ENCODE measurements at regions not wholly inside any gene's neighbourhood (a gene's known extent, or its start where the extent isn't known, plus 50 kb on each side); places are given as distances from the start of the nearest gene placed in this dataset.

DNA sequence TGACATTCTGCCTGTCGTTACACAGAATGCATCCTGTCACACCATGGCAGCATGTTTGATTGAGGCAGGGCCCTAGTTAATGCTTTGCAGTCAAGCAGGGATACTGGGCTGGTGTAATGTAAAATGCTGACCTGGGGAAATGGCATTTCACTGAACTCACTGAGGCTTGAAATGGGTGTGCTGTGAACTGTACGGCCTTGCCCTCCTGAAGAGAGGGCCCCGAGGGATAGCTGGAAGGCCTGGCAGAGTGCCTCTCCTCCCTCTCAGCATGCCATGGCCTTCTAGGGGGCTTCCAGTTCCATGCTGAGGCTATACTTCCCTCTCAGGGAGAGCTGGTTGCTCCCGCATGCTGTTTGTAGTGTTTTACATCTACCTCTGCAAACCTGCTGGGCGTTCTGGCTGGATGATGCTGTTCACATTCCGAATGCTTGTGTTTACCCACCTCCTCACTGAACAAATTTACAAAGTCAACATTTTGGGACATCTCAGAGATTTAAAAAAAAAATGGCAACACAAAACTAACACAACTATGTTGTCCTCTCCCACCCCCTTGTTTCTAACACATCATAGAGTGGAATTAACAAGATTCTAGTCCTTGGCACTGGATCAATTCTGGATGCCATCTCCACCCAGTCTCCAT is 416.7 kb upstream of the CADM1 start:
- 92 to 100% methylated on average over 1 to 6 of the region's 6 CpGs for WGBS, 2 experiments (ENCODE audit: insufficient coverage in 1 of 2, insufficient read length in 1 of 2)
- no peak overlapping the region for H3K4me3 Mint-ChIP-seq
- no peak overlapping the region for H3K4me3 ChIP-seq (ENCODE audit: low read length)
- DNase-seq: no peak
- TF ChIP-seq CTCF (conservative IDR thresholded peaks at IDR 0.05): no peak
- H3K4me1 ChIP-seq (ENCODE audit: control insufficient read depth, insufficient read depth, low read length): no peaks in the 10 kb centered on the region
- no peaks in the 10 kb centered on the region for H3K36me3 ChIP-seq (ENCODE audit: control insufficient read depth, insufficient read depth, low read length)
- no peaks in the 10 kb centered on the region for H3K9me3 ChIP-seq (ENCODE audit: control insufficient read depth, low read length)
- H3K4me1 Mint-ChIP-seq: peaks cover 12% of the 10 kb centered on the region
- H3K27ac Mint-ChIP-seq: no peak overlapping the region
- no peak overlapping the region for H3K9ac ChIP-seq (ENCODE audit: extremely low read depth, low read length, poor library complexity, severe bottlenecking)
- no peak overlapping the region for H3K27ac ChIP-seq (ENCODE audit: low read depth, low read length)
- H3K27me3 Mint-ChIP-seq (ENCODE audit: insufficient read depth): peaks cover 33% of the 10 kb centered on the region
- no peaks in the 10 kb centered on the region for H3K9me3 Mint-ChIP-seq
- peaks cover 5% of the 10 kb centered on the region for H3K27me3 ChIP-seq (ENCODE audit: control insufficient read depth, insufficient read depth, low read length, poor library complexity, severe bottlenecking)
- no peaks in the 10 kb centered on the region for H3K36me3 Mint-ChIP-seq (ENCODE audit: low read depth)

DNA sequence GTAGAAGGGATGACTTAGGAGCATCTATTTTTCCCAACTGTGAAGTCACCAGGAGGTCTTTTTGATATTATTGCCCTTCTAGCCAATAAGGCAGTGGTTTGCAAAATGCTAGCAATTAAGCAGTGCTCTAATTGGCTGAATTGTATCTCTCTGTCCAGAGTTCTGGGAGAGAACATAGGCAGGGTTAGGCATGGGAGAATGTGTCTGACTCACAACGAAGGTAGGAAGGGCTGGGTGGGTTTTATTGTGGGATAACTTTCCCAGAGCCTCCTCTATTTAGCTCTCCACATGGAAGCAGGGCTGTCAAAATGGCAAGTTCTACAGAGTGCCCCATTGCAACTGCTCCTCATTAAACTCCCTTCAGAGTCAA is 415.9 kb upstream of the CADM1 start:
- H3K4me1 ChIP-seq (ENCODE audit: control insufficient read depth, insufficient read depth, low read length): no peaks in the 10 kb centered on the region
- no peak for DNase-seq
- no peaks in the 10 kb centered on the region for H3K9me3 ChIP-seq (ENCODE audit: control insufficient read depth, low read length)
- 50% methylated on average over 1 of the region's 1 CpG; no CpG with 5 or more reads in 1 of the 2 experiments for WGBS, 2 experiments (ENCODE audit: insufficient coverage in 1 of 2, insufficient read length in 1 of 2)
- no peak overlapping the region for H3K4me3 ChIP-seq (ENCODE audit: low read length)
- no peak overlapping the region for H3K9ac ChIP-seq (ENCODE audit: extremely low read depth, low read length, poor library complexity, severe bottlenecking)
- Mint-ChIP-seq H3K9me3 (no peaks in the 10 kb centered on the region), H3K27me3 (ENCODE audit: insufficient read depth) (peaks cover 32% of the 10 kb centered on the region), H3K4me3 (no peak overlapping the region), H3K27ac (no peak overlapping the region), H3K4me1 (peaks cover 12% of the 10 kb centered on the region), H3K36me3 (ENCODE audit: low read depth) (no peaks in the 10 kb centered on the region)
- H3K36me3 ChIP-seq (ENCODE audit: control insufficient read depth, insufficient read depth, low read length): no peaks in the 10 kb centered on the region
- no peak overlapping the region for H3K27ac ChIP-seq (ENCODE audit: low read depth, low read length)
- peaks cover 5% of the 10 kb centered on the region for H3K27me3 ChIP-seq (ENCODE audit: control insufficient read depth, insufficient read depth, low read length, poor library complexity, severe bottlenecking)
- TF ChIP-seq CTCF (conservative IDR thresholded peaks at IDR 0.05): no peak

- H3K4me3 Mint-ChIP-seq: no peak overlapping the region
- WGBS, 2 experiments (ENCODE audit: insufficient coverage in 1 of 2, insufficient read length in 1 of 2): 70 to 85% methylated on average over 2 to 4 of the region's 4 CpGs
- Histone ChIP-seq H3K4me3 (ENCODE audit: low read length) (no peak overlapping the region), H3K9ac (ENCODE audit: extremely low read depth, low read length, poor library complexity, severe bottlenecking) (no peak overlapping the region), H3K27me3 (ENCODE audit: control insufficient read depth, insufficient read depth, low read length, poor library complexity, severe bottlenecking) (no peaks in the 10 kb centered on the region), H3K4me1 (ENCODE audit: control insufficient read depth, insufficient read depth, low read length) (no peaks in the 10 kb centered on the region), H3K27ac (ENCODE audit: low read depth, low read length) (no peak overlapping the region), H3K9me3 (ENCODE audit: control insufficient read depth, low read length) (no peaks in the 10 kb centered on the region), H3K36me3 (ENCODE audit: control insufficient read depth, insufficient read depth, low read length) (no peaks in the 10 kb centered on the region)
- peaks cover 34% of the 10 kb centered on the region for H3K27me3 Mint-ChIP-seq (ENCODE audit: insufficient read depth)
- H3K9me3 Mint-ChIP-seq: no peaks in the 10 kb centered on the region
- peaks cover 12% of the 10 kb centered on the region for H3K4me1 Mint-ChIP-seq
- no peak for TF ChIP-seq CTCF (conservative IDR thresholded peaks at IDR 0.05)
- DNase-seq: no peak
- no peak overlapping the region for H3K27ac Mint-ChIP-seq
- H3K36me3 Mint-ChIP-seq (ENCODE audit: low read depth): no peaks in the 10 kb centered on the region
These were observed 415.3 kb upstream of the CADM1 start for GRCh38 chr11:115919341-115920091.

All from endodermal cell (in vitro differentiated cells).